ENCODE measurements at regions not wholly inside any gene's neighbourhood (a gene's known extent, or its start where the extent isn't known, plus 50 kb on each side); places are given as distances from the start of the nearest gene placed in this dataset.

DNA sequence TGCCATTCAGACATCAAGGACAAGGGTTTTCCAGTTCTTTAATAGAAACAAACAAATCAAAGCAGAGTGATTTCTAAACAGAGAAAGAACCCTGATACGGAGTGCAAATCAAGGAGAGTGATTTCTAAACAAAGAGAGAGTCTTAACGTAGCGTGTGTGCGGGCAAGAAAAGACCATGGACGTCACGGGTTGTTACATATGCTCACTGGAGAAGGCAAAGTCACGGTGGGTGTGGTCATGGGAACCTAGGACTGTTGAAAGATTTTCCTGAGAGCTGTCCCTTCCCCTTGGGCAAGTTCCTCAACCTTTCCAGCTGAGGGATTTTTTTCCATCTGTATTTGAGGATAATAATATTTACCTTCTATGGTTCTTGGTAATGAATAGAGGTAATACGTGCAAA is 95.0 kb upstream of the SLC34A2 start:
- TF ChIP-seq, protein P1, sequence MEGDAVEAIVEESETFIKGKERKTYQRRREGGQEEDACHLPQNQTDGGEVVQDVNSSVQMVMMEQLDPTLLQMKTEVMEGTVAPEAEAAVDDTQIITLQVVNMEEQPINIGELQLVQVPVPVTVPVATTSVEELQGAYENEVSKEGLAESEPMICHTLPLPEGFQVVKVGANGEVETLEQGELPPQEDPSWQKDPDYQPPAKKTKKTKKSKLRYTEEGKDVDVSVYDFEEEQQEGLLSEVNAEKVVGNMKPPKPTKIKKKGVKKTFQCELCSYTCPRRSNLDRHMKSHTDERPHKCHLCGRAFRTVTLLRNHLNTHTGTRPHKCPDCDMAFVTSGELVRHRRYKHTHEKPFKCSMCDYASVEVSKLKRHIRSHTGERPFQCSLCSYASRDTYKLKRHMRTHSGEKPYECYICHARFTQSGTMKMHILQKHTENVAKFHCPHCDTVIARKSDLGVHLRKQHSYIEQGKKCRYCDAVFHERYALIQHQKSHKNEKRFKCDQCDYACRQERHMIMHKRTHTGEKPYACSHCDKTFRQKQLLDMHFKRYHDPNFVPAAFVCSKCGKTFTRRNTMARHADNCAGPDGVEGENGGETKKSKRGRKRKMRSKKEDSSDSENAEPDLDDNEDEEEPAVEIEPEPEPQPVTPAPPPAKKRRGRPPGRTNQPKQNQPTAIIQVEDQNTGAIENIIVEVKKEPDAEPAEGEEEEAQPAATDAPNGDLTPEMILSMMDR (conservative IDR thresholded peaks at IDR 0.05; ENCODE audit: low read depth in 2 of 2) = no peak
- TF ChIP-seq EZH2 (IDR thresholded peaks at IDR 0.05; ENCODE audit: low read depth, unreplicated experiment) (no peak), POLR2AphosphoS5 (IDR thresholded peaks at IDR 0.05; ENCODE audit: low read depth) (no peak), CREB1 (CRISPR knock-in tag; IDR thresholded peaks at IDR 0.05; ENCODE audit: low read depth) (no peak), EZH2phosphoT487 (IDR thresholded peaks at IDR 0.05; ENCODE audit: unreplicated experiment) (no peak), JUNB (IDR thresholded peaks at IDR 0.05; ENCODE audit: unreplicated experiment) (no peak), NANOG (IDR thresholded peaks at IDR 0.05; ENCODE audit: borderline replicate concordance) (no peak), ZNF331 (CRISPR knock-in tag; IDR thresholded peaks at IDR 0.05; ENCODE audit: low read depth) (no peak)
- TF ChIP-seq, protein P2, sequence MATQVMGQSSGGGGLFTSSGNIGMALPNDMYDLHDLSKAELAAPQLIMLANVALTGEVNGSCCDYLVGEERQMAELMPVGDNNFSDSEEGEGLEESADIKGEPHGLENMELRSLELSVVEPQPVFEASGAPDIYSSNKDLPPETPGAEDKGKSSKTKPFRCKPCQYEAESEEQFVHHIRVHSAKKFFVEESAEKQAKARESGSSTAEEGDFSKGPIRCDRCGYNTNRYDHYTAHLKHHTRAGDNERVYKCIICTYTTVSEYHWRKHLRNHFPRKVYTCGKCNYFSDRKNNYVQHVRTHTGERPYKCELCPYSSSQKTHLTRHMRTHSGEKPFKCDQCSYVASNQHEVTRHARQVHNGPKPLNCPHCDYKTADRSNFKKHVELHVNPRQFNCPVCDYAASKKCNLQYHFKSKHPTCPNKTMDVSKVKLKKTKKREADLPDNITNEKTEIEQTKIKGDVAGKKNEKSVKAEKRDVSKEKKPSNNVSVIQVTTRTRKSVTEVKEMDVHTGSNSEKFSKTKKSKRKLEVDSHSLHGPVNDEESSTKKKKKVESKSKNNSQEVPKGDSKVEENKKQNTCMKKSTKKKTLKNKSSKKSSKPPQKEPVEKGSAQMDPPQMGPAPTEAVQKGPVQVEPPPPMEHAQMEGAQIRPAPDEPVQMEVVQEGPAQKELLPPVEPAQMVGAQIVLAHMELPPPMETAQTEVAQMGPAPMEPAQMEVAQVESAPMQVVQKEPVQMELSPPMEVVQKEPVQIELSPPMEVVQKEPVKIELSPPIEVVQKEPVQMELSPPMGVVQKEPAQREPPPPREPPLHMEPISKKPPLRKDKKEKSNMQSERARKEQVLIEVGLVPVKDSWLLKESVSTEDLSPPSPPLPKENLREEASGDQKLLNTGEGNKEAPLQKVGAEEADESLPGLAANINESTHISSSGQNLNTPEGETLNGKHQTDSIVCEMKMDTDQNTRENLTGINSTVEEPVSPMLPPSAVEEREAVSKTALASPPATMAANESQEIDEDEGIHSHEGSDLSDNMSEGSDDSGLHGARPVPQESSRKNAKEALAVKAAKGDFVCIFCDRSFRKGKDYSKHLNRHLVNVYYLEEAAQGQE (IDR thresholded peaks at IDR 0.05; ENCODE audit: unreplicated experiment) = no peak
- TF ChIP-seq, protein P3, sequence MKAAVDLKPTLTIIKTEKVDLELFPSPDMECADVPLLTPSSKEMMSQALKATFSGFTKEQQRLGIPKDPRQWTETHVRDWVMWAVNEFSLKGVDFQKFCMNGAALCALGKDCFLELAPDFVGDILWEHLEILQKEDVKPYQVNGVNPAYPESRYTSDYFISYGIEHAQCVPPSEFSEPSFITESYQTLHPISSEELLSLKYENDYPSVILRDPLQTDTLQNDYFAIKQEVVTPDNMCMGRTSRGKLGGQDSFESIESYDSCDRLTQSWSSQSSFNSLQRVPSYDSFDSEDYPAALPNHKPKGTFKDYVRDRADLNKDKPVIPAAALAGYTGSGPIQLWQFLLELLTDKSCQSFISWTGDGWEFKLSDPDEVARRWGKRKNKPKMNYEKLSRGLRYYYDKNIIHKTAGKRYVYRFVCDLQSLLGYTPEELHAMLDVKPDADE (IDR thresholded peaks at IDR 0.05) = no peak
